Stimulated activated CD4-positive, alpha-beta T cell treated with anti-CD3 and anti-CD28 coated beads, Interleukin-4, amount 100 ng/mL, for 1 hour (primary cell): ENCODE measurements at regions not wholly inside any gene's neighbourhood (a gene's known extent, or its start where the extent isn't known, plus 50 kb on each side); places are given as distances from the start of the nearest gene placed in this dataset.
"Not testable (repeated sequence)": the region's sequence is repeated elsewhere in the genome, so short reads cannot be mapped to it uniquely, and the experiment has no call there.

Source experiments
- DNase-seq: peaks from one replicate; pipeline ENCODE4 v3.0.0-alpha.2; 2020

DNA sequence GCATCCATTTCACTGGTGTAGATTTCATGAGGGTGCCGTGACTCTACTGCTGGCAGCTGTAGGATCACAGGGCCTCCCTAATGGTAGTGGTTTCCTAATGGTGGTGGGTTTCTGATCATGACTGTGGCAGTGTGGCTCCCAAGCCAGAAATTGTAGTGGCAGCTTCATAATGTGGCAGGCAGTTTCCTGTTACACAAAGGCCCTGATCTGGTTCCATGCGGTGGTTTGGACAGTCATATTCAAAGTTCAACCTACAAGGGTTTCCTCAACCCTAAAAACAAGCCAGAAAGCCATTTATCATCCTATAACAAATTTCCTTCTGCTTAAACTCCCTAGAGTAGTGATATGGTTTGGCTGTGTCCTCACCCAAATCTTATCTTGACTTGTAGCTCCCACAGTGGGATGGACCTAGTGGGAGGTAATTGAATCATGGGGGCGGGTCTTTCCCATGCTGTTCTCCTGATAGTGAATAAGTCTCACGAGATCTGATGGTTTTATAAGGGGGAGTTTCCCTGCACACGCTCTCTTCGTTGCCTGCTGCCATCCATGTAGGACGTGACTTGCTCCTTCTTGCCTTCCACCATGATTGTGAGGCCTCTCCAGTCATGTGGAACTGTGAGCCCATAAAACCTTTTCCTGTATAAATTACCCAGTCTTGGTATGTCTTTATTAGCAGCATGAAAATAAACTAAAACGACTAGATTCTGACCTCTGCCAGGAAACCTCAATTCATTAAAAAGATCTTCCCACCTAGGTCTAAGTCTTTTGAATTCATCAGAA is 257.1 kb downstream of the EFCAB11 start:
- no peak for DNase-seq

DNA sequence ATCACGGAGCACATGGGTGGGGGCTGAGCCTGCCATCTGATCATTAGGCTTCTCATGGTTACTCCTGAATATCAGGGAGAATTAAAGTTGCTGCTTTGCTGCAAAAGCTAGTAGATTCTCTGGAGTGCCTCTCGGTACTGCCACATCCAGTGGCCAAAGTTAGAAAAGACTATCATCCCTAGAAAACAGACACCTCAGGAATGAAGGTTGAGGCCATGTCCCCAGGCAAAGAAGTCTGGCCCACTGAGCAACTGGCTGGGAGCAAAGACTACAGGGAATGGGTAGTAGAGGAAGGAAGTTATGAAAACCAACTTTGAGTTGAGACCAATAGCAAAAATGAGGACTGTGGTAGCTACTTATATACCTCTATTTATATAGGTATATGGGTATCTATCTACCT is 258.7 kb downstream of the EFCAB11 start:
- no peak for DNase-seq

DNA sequence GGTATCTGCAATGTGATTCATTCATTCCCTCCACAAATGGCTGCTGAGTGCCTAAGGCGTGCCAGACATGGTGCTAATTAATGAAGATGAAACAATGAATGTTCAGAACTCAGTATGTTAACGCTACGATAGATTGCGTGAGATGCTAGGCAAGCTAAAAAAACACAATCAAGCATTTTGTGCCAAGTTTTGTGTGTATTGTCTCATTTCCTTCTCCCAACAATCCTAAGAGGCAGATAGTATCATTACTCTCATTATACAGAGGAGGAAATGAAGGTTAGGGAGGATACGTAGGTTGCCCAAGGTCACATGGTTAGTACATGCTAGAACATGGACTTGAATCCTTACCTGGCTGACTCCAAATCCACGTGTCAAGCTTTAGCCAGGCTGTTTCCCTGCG is 264.4 kb downstream of the EFCAB11 start:
- no peak for DNase-seq

DNA sequence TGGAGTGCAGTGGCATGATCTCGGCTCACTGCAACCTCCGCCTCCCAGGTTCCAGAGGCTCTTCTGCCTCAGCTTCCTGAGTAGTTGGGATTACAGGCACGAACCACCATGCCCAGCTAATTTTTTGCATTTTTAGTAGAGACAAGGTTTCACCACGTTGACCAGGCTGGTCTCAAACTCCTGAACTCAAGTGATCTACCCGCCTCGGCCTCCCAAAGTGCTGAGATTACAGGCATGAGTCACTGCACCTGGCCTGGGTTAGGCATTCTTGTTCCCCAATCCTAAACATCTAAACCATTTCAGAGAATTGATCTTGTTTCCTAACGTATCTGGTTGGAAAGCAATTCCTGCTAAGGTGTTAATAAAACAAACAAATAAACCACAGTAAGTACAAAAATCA is 264.8 kb downstream of the EFCAB11 start:
- DNase-seq, result not testable (repeated sequence)

DNA sequence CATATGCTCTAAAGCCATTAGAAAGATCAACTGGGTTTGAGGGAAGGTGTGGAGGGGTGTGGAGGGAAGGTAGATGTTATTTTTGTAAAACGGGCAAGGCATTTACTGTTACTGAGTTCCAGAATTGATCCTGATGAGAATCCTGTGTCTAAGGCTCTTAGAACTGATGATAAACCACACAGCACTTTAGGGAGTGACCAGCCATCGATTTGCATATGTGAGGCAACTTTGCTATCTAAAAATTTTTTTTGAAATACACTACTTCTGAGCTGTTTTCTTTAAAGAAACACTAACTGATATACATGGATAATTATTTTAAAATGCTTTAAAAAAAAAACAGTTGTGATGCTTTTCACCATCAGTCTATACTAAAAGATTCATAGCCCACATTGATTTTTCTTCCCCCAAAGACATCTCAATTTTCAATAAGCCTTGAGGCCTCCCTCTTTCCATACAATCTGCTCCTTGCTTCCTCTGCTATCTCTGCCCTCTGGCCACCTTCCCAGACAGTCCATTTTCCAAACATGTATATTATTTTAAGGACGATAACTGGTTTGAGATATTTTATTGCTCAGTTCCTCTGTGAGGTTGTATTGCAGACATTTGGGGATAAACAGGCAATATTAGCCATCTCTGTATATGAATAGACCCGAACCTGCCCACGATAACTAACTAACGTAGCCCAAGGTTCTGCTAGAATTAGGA is 265.9 kb downstream of the EFCAB11 start:
- DNase-seq, result no peak

DNA sequence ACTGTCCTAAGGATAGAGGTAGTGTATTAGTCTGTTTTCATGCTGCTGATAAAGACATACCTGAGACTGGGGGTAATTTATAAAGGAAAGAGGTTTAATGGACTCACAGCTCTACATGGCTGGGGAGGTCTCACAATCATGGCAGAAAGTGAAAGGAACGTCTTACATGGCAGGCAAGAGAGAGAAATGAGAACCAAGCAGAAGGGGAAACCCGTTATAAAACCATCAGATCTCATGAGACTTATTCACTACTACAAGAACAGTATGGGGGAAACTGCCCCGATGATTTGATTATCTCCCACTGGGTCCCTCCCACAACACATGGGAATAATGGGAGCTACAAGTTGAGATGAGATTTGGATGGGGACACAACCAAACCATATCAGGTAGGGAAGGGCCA is 267.4 kb downstream of the EFCAB11 start:
- not testable (repeated sequence) for DNase-seq

DNA sequence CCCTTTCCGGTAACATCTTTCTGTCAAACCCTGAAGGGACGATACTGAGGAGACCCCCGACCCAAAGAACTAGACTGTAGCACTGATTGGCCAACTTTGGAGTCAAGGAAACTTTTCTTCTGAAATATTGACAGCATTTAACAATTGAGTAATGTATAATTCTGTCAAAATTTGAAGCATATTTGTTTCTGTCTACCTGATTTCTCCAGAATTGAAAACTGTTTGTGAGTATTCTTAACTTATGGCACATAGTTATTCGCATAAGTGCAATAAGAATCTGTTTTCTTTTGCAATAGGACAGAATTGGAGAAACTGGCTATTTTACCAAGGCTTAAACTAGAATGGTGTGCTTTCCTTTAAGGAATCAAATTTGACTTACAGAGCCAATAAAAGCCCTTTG is 267.1 kb upstream of the FOXN3 start:
- DNase-seq, result no peak

DNA sequence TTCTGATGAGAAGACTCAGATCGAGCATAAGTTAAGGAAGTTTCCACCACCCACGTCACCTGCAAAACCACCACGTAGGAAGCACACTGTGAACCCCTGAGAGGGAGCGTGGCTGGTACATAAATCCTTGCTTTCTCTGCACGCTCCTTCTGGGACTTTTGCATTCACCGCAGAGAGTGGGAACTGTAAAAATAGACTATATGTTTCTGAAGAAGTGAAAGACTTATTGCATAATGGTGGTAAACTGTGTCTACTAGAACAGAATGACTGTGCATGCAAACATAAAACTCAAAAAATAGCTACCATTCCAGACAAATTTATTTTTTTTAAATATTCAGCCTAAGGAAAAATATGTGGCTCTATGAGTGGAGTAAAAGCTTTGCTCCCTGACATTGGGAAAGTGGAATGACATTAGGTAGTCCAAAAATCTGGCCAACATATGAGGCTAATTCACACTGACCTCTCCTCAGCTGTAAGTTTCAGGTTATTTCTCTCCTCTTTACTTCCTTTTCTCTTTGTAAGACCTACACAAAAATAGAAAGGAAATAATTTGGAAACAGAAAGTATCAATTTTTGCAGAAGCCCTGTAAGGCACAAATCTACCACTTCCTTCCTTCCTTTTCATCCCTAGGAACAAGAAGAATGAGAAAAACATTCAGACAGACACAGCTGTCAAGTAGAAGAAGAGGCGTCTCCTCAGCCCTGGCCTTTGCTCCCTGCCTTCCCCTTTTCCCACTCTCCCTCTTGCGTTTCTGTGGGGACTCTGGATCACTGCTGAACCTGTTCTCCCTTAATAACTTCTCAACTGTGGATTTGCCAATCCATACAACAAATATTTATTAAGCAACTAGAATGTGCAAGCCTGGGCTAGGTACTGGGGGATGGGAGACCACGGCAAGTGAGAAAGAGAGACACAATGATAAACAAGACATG is 264.3 kb upstream of the FOXN3 start:
- peak; percentile 61 for DNase-seq

DNA sequence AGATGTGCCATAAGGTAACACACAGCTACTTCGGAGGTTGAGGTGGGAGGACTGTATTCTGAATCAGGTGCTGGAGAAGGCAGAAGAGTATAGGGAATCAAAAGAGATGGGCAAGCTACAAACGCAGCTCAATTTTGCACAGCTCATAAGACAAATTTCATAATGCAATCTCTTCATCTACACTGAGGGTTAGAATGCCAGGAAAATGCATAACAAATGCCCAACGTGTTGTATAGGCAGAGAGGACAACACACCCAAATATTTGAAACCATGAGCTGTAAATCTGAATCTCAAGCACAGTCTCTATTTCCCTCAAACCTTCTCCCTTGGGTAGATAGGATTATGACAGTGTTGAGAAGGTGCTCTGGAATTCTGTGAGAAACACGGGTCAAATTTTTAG is 263.1 kb upstream of the FOXN3 start:
- DNase-seq, result no peak

DNA sequence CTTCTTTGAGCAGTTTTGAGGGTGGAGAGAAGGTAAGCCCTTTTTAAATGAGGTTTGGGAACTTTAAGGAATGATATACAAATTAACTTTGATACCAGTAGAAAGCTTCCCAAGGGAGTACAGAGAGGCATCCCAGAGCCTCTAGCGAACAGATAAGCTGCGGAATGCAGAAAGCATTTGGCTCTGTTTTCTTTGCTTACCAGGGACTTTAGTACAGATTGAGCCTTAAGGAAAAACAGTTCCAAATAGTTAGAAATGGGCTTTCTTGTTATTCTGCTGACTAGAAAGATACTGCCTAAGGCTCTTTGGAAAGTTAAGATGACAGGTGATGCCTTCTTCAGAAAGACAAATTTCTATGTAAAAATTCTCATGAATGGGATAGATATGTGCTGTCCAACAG is 261.7 kb upstream of the FOXN3 start:
- DNase-seq, result no peak

DNA sequence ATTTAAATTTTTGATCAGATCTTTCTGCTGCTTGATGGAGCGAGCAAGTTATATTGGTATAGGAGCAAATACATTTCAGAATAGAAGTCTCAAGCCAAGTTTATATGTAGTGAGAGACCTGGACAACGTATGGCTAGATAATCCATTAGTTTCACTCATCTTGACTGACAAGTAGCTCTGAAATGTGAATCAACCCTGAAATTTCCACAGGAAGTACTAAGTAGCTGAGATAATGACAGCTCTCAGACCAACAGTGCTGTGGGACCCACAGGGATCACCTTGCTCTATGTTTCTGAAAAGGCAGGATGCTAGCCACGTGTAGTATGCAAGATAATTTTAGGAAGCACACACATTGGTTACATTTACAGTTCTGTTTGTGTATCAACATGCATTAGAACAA is 258.6 kb upstream of the FOXN3 start:
- no peak for DNase-seq

DNA sequence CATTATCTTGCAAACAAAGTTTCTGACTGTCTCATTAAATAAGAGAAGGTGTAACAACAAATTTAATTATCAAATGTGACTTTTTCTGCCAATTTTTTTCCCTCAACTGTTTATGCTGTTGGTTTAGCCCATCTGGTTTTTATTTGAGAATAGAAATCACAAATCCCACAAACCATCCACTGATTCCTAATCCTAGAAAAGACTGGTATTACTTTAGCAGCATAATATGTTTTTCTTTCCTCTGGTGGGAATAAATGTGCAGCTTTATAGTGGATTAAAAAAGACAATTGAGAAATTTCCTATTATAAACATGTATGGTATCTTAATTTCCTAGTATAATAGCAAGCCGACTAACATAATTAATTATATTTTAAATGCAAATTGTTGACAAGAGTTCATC is 257.9 kb upstream of the FOXN3 start:
- DNase-seq, result no peak

DNA sequence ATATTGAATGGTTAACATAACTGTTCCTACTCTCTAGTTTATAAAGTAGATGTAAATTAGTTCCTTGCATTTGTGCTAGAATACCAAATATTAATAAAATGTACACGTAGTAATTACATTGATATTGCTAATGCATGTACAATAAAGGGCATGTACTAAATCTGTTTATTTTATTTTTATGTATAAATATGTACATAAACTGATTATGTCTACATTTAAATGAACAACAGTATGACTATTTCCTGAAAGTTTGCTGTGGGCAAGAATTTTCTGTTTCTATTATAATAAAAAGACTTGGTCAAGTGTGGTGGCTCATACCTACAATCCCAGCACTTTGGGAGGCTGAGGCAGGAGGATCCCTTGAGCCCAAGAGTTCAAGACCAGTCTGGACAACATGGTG is 257.2 kb upstream of the FOXN3 start:
- no peak for DNase-seq

DNA sequence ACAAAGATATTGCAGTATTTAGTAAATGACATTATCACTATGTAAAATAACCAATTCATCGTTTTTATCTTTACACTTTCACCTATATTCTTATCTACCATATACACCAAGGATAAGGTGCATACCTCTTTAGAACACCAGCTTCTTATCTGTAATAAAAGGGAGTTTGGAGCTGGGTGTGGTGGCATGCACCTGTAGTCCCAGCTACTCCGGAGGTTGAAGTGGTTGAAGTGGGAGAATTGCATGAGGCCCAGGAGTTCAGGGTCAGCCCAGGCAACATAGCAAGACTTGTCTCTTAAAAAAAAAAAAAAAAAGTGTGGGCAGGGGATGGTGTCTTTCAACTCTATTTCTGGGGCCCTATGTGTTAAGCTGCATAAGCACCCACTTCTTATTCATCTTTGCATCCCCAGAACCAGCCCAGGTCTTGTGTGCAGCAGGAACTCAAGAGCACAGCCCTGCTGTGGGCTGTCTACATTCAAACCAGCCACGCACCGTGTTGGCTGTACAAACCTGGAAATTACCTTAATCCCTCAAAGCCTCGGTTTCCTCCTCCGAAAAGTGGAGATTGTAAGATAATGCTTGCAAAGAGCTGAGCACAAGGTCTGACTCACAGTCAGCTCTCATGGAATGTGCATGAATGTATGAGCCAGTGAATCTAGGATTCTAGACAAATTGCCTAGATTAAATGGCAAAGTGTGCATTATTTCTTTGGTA is 256.6 kb upstream of the FOXN3 start:
- DNase-seq, result no peak

DNA sequence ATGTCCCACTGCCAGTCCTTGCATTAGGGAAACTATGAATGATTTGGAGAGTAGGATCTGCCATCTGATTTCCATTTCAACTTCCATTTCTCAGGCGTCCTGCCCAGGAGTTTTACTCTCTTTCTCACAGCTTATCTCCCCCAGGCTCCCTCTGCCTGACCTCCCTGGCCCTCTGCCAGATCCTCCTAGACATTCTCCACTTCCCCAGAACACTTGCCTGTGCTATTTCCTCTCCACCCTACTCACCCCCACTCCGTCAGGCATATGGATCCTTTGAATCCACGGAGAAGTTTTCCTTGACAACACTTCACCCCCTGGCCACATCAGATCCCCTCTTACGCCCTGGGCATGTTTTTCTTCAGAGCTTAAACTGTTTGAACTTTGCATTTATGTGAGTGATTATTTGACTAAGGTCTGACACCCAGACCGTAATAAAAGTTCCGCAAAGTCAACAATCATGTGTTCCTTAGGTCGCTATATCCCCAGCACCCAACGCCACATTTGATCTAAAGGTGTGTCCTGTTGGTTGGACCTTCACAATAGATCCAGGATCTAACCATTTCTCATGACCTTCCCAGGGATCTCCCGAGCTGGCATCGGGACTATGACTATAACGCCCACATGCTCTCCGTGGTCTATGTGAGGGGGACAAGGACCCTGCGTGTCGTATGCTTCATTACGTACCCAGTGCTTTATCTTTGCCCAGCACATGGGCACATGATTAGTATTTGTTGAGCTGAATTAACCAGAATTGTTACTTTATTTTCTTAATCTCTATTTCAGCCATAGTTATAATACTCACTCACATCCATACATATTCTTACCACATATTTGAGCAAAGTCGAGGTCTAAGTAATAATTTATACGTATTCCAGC is 255.8 kb upstream of the FOXN3 start:
- DNase-seq, result no peak

DNA sequence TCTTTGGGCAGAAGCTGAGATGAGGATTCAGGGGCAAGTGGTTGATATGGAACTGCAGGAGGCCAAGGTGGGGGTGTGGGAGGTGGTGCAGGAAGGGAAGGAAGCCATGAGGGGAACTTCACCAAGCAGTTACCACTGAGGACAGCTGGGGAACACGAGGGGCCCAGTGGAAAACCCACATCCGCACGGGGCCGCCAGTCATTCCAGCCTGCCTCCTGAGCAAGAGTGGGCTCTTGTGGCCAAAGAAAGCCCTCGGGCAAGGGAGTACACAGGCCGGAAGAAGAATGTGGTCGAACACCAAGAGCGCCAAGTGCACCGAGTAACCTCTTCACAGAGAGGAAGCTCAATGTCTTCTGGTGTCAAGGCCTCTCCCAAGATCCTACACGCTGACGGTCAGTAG is 252.2 kb upstream of the FOXN3 start:
- DNase-seq, result no peak

DNA sequence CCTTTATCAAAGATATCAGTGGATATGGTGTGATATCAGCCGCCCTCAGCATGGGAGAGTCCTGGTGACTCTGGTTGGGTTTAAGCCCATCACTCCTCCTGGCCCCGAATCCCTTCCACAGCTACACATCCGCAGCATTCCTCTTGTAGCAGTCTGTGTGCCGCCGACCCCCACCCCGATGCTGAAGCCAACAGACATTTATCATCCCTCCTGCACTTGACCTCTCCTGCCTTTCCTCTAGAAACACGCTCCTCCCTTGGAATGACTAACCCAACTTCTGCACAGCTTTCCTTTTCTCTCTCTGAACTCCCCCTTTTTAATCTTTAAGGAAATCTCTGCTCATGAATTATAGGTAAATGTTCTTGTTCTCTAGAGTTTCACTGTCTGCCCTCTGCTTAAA is 250.9 kb upstream of the FOXN3 start:
- DNase-seq, result no peak

DNA sequence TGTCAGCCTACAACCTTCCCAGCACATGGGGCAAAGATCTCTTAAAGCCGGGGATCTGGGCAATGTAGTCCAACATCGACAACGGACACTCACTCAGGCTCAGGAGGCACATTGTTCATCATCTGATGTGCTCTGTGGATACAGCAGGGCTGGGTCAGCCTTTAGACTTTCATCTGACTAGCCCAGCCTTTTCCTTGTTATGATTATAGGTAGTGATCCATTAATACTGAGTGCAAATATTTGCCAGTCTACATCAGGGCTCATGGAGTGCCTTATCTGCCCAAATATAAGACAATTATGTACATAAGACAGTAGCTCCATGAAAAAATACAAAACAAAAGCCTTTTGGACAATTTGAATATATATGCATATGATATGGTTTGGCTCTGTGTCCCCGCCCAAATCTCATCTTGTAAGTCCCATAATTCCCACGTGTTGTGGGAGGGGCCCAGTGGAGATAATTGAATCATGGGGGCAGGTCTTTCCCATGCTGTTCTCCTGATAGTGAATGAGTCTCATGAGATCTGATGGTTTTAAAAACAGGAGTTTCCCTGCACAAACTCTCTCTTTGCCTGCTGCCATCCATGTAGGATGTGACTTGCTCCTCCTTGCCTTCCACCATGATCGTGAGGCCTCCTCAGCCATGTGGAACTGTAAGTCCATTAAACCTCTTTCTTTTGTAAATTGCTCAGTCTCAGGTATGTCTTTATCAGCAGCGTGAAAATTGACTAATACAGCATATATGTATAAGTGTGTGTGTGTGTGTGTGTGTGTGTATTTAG is 248.5 kb upstream of the FOXN3 start:
- not testable (repeated sequence) for DNase-seq

DNA sequence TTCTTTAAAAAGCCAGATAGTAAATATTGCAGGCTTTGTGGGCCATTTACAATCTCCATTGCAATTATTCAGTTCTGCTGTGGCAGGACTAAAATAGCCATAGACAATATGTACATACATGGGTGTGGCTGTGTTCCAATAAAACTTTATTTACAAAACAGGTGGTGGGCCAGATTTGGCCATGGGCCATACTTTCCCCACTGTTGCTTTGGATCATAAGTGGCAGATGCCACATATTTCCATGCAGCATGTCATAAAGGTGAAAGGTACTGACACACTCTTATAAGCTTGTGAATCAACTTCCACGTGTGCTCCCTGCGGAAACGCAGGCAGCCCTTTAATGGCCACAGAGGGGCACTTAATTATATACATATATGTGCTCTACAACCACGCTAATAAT is 244.4 kb upstream of the FOXN3 start:
- DNase-seq, result no peak

DNA sequence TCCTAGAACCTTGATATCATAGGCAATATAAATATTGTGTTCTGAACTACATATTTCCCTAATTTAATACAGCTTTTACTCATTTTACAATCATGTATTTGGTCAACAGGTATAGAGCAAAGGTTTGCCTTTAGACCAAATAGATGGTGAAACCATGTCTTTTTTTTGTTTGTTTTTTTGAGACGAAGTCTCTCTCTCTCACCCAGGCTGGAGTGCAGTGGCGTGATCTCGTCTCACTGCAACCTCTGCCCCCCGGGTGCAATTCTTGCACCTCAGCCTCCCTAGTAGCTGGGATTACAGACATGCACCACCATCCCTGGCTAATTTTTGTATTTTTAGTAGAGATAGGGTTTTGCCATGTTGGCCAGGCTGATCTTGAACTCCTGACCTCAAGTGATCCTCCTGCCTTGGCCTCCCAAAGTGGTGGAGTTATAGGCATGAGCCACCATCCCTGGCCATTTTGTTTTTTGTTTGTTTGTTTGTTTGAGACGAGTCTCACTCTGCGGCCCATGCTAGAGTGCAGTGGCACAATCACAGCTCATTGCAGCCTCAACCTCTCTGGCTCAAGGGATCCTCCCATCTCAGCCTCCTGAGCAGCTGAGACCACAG is 243.7 kb upstream of the FOXN3 start:
- not testable (repeated sequence) for DNase-seq

DNA sequence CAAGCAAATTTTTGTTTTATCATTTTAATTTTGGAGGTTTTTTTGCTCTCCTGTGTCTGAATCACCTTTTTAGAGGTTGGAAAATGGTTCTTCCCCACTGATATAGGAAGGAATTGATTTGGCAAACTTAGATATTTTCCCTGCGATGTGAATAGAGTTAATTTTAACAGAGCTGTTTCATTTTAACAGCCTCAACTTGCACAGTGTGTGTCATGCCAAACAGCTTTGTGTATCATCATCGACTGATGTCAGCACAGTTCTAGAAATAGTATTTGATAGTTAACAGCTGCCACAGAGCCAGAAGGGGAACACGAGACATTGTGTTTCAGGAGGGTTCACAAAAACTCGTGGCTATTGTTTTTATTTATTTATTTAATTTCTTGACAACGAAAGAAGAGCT is 243.1 kb upstream of the FOXN3 start:
- DNase-seq, result no peak
